HG02852 (cell line): ENCODE measurements at regions not wholly inside any gene's neighbourhood (a gene's known extent, or its start where the extent isn't known, plus 50 kb on each side); places are given as distances from the start of the nearest gene placed in this dataset.

Experiments
- ATAC-seq: cut with Tn5 transposase; IDR thresholded peaks from one replicate; pipeline ENCODE4 v1.9.1; 2021; ENCODE audit warnings: mild to moderate bottlenecking, moderate library complexity; ENCODE audit not compliant: unreplicated experiment

GRCh38 chr5:5665225-5666075 lies 243.0 kb downstream of the ICE1 start:
- no peak for ATAC-seq

GRCh38 chr5:5658889-5659465 lies 236.5 kb downstream of the ICE1 start:
- ATAC-seq, result no peak

GRCh38 chr5:5658226-5658625 lies 235.7 kb downstream of the ICE1 start:
- no peak for ATAC-seq

GRCh38 chr5:5652181-5652580 lies 229.7 kb downstream of the ICE1 start:
- no peak for ATAC-seq

GRCh38 chr5:5650949-5651348 lies 228.5 kb downstream of the ICE1 start:
- no peak for ATAC-seq

- no peak for ATAC-seq
Measured at GRCh38 chr5:5650242-5650641, 227.8 kb downstream of the ICE1 start.

- no peak for ATAC-seq
Measured at GRCh38 chr5:5649641-5650040, 227.2 kb downstream of the ICE1 start.

- ATAC-seq, result no peak
Measured at GRCh38 chr5:5648694-5649093, 226.2 kb downstream of the ICE1 start.

- ATAC-seq, result no peak
Measured at GRCh38 chr5:5645891-5646290, 223.4 kb downstream of the ICE1 start.

- ATAC-seq, result no peak
Measured at GRCh38 chr5:5645198-5645597, 222.7 kb downstream of the ICE1 start.

GRCh38 chr5:5644249-5644648 lies 221.8 kb downstream of the ICE1 start:
- no peak for ATAC-seq

GRCh38 chr5:5643481-5643880 lies 221.0 kb downstream of the ICE1 start:
- ATAC-seq, result no peak

GRCh38 chr5:5638211-5638610 lies 215.7 kb downstream of the ICE1 start:
- ATAC-seq, result no peak

- ATAC-seq, result no peak
Measured at GRCh38 chr5:5637173-5637572, 214.7 kb downstream of the ICE1 start.

- no peak for ATAC-seq
Measured at GRCh38 chr5:5634817-5635216, 212.3 kb downstream of the ICE1 start.

GRCh38 chr5:5633579-5633978 lies 211.1 kb downstream of the ICE1 start:
- no peak for ATAC-seq

GRCh38 chr5:5632678-5633077 lies 210.2 kb downstream of the ICE1 start:
- ATAC-seq, result no peak

GRCh38 chr5:5629607-5629978 lies 207.1 kb downstream of the ICE1 start:
- no peak for ATAC-seq

GRCh38 chr5:5628866-5629606 lies 206.6 kb downstream of the ICE1 start:
- ATAC-seq, result no peak

- no peak for ATAC-seq
Measured at GRCh38 chr5:5626412-5626811, 203.9 kb downstream of the ICE1 start.

- no peak for ATAC-seq
Measured at GRCh38 chr5:5625491-5625890, 203.0 kb downstream of the ICE1 start.

GRCh38 chr5:5623397-5623796 lies 200.9 kb downstream of the ICE1 start:
- no peak for ATAC-seq
